ENCODE measurements at regions not wholly inside any gene's neighbourhood (a gene's known extent, or its start where the extent isn't known, plus 50 kb on each side); places are given as distances from the start of the nearest gene placed in this dataset.

DNA sequence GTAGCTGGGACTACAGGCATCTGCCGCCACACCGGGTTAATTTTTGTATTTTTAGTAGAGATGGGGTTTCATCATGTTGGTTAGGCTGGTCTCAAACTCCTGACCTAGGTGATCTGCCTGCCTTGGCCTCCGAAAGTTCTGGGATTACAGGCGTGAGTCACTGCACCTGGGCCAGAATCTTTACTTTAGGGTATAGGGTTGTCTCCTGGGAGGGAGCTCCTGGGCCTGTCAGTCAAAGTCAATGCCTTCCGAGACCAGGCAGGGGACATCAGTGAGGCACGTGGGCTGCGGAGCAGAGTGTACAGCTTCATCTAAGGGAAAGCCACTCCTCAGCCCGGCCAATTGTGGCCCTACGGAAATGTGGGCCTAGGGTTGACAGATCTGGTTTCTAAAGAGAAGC is 108.6 kb downstream of the FGF18 start:
- FAIRE-seq (no peak), DNase-seq (ENCODE audit: low read depth in 1 of 2, low spot score in 2 of 2) (no peak)
- no peak overlapping the region for H3K4me3 ChIP-seq (ENCODE audit: extremely low read depth in 1 of 4, insufficient read depth in 2 of 4, low read depth in 3 of 4, low read length in 4 of 4)
- H3K79me2 ChIP-seq (ENCODE audit: control insufficient read depth in 1 of 2, insufficient read depth in 2 of 2, low read length in 2 of 2) = no peaks in the 10 kb centered on the region
- H3K9me3 ChIP-seq (ENCODE audit: insufficient read depth in 2 of 2, low read depth in 1 of 2, low read length in 1 of 2) = no peaks in the 10 kb centered on the region
- H3K23me2 ChIP-seq (ENCODE audit: low read depth, low read length) = peaks cover 3% of the 10 kb centered on the region; the same call in 1 of the 2 replicates
- no peak overlapping the region for H3K23ac ChIP-seq (ENCODE audit: insufficient read length)
- H3K27me3 ChIP-seq (replicated peaks in 1 of 4; ENCODE audit: control insufficient read depth in 3 of 4, extremely low read depth in 1 of 4, insufficient read depth in 3 of 4, low read length in 3 of 4) = no peaks in the 10 kb centered on the region
- no peak overlapping the region for H3K4ac ChIP-seq (replicated peaks; ENCODE audit: insufficient read length, low read depth, low read length)
- H3K27ac ChIP-seq (ENCODE audit: low read depth, low read length) = no peak overlapping the region
- no peak overlapping the region for H3K18ac ChIP-seq (ENCODE audit: extremely low read depth, low read length)
- no peaks in the 10 kb centered on the region for H3K79me1 ChIP-seq (ENCODE audit: low read depth, low read length)
- no peak overlapping the region for H2BK5ac ChIP-seq (ENCODE audit: low read depth, low read length)
- no peak overlapping the region for H2BK120ac ChIP-seq (replicated peaks; ENCODE audit: low read depth, low read length)
- 95% methylated on average over 9 of the region's 9 CpGs; no CpG with 5 or more reads in 1 of the 2 experiments for WGBS, 2 experiments (ENCODE audit: extremely low coverage in 1 of 2, insufficient coverage in 1 of 2, insufficient read length in 1 of 2, insufficient replicate concordance in 2 of 2, low coverage in 1 of 2, low lambda C conversion rate in 2 of 2, missing lambda C conversion rate in 1 of 2)
- no peak overlapping the region for H4K91ac ChIP-seq (replicated peaks; ENCODE audit: insufficient read length, low read length)
- H2BK20ac ChIP-seq (ENCODE audit: low read length) = no peak overlapping the region
- ChIA-PET POLR2A (ENCODE audit: partially characterized antibody) (interaction anchor here (1.3 to 2.0 kb wide), 2 partner anchors 8 to 135 kb away, joined by 3 to 7 read pairs; no protein-coding TSS in a partner anchor), CTCF (ENCODE audit: partially characterized antibody) (interaction anchor here (0.9 to 2.2 kb wide), 6 partner anchors 8 to 378 kb away, joined by 3 to 10 read pairs (median 5); partner anchors contain the start of gene FGF18)
- H2BK12ac ChIP-seq (ENCODE audit: low read depth, low read length) = no peak overlapping the region
- H4K20me1 ChIP-seq (replicated peaks in 1 of 2; ENCODE audit: control insufficient read depth in 1 of 2, insufficient read depth in 2 of 2, low read length in 2 of 2) = no peaks in the 10 kb centered on the region
- no peak overlapping the region for H3K14ac ChIP-seq (ENCODE audit: insufficient read length)
- H3K4me2 ChIP-seq (ENCODE audit: insufficient read depth in 1 of 2, low read depth in 2 of 2, low read length in 2 of 2) = no peak overlapping the region
- H3K56ac ChIP-seq (replicated peaks; ENCODE audit: insufficient read length, low read depth, low read length) = no peak overlapping the region
- H3K9ac ChIP-seq (replicated peaks in 1 of 4; ENCODE audit: extremely low read depth in 1 of 4, low read depth in 3 of 4, low read length in 3 of 4) = no peak overlapping the region
- H3K4me1 ChIP-seq (replicated peaks in 1 of 4; ENCODE audit: control insufficient read depth in 3 of 4, insufficient read depth in 4 of 4, low read length in 3 of 4) = peaks cover 0 to 4% (median 0%) of the 10 kb centered on the region in 4 experiments; a peak in 2 of 7 replicates
- H4K8ac ChIP-seq (ENCODE audit: extremely low read depth, insufficient read depth, low read length) = no peak overlapping the region
- no peak overlapping the region for H2BK15ac ChIP-seq (ENCODE audit: low read length)
- H3K36me3 ChIP-seq (ENCODE audit: control insufficient read depth in 2 of 4, insufficient read depth in 4 of 4, low read length in 3 of 4) = no peaks in the 10 kb centered on the region
- no peak overlapping the region for H2AFZ ChIP-seq (ENCODE audit: low read length)
- no peak overlapping the region for H4K5ac ChIP-seq (ENCODE audit: insufficient read length, low read depth, low read length)
- no peak overlapping the region for H2AK5ac ChIP-seq (ENCODE audit: low read depth, low read length)
- TF ChIP-seq BACH1 (IDR thresholded peaks at IDR 0.05; ENCODE audit: low read length) = no peak
- no peak for TF ChIP-seq HDAC2 (IDR thresholded peaks at IDR 0.05; ENCODE audit: borderline replicate concordance in 1 of 2, low read depth in 2 of 2, low read length in 2 of 2)
- TF ChIP-seq MAFK (IDR thresholded peaks at IDR 0.05; ENCODE audit: low read depth, low read length) = no peak

All from H1 (cell line).